ENCODE measurements at regions not wholly inside any gene's neighbourhood (a gene's known extent, or its start where the extent isn't known, plus 50 kb on each side); places are given as distances from the start of the nearest gene placed in this dataset.

- H3K27ac ChIP-seq, result peak overlapping the region in 1 of 4 donors; percentile 23
- H3K9me3 ChIP-seq, result no peaks in the 10 kb centered on the region
- H3K27me3 ChIP-seq, result no peaks in the 10 kb centered on the region
- no peak overlapping the region for H3K4me3 ChIP-seq
- intact Hi-C loops (cut with DNase I), result no loop called here
- TF ChIP-seq POLR2AphosphoS5 (IDR thresholded peaks at IDR 0.05) (no peak), POLR2A (IDR thresholded peaks at IDR 0.05) (no peak), CTCF (IDR thresholded peaks at IDR 0.05) (no peak), EP300 (IDR thresholded peaks at IDR 0.05) (no peak)
- 22 to 40% methylated on average over 5 of the region's 5 CpGs for WGBS, 2 donors
- H3K4me1 ChIP-seq, result peaks cover 0 to 34% (median 30%) of the 10 kb centered on the region in 4 donors
- no peak for DNase-seq
- H3K36me3 ChIP-seq, result no peaks in the 10 kb centered on the region
These were observed 343.3 kb downstream of the FBXO8 start for GRCh38 chr4:173940146-173940545.

GRCh38 chr4:173937631-173938270, 345.7 kb downstream of the FBXO8 start:
- H3K36me3 ChIP-seq, result no peaks in the 10 kb centered on the region
- H3K4me1 ChIP-seq, result peaks cover 0 to 45% (median 38%) of the 10 kb centered on the region in 4 donors
- no peak overlapping the region for H3K4me3 ChIP-seq
- DNase-seq, result no peak
- H3K27ac ChIP-seq, result peak overlapping the region in 3 of 4 donors; percentile 45 to 81 (median 64)
- H3K9me3 ChIP-seq, result no peaks in the 10 kb centered on the region
- TF ChIP-seq CTCF (IDR thresholded peaks at IDR 0.05) (no peak), POLR2AphosphoS5 (IDR thresholded peaks at IDR 0.05) (peak in 1 of 4 donors; percentile 29)
- intact Hi-C loops (cut with DNase I), result loop anchor here (5.0 to 10.0 kb wide), 3 partner anchors 55 to 403 kb away; partner anchors contain the start of gene HAND2
- H3K27me3 ChIP-seq, result no peaks in the 10 kb centered on the region
- 75 to 76% methylated on average over 2 of the region's 2 CpGs for WGBS, 2 donors

GRCh38 chr4:173936861-173937260, 346.6 kb downstream of the FBXO8 start:
- Histone ChIP-seq H3K4me3 (no peak overlapping the region), H3K9me3 (no peaks in the 10 kb centered on the region), H3K27me3 (no peaks in the 10 kb centered on the region), H3K27ac (peak overlapping the region; percentile 70 to 81 (median 73)), H3K36me3 (no peaks in the 10 kb centered on the region), H3K4me1 (peaks cover 0 to 45% (median 38%) of the 10 kb centered on the region in 4 donors)
- WGBS, 2 donors, result 56 to 57% methylated on average over 1 of the region's 1 CpG
- no peak for DNase-seq
- TF ChIP-seq POLR2AphosphoS5 (IDR thresholded peaks at IDR 0.05), result no peak
- no peak for TF ChIP-seq CTCF (IDR thresholded peaks at IDR 0.05)
- TF ChIP-seq POLR2A (IDR thresholded peaks at IDR 0.05), result no peak
- no peak for TF ChIP-seq EP300 (IDR thresholded peaks at IDR 0.05)
- intact Hi-C loops (cut with DNase I), result loop anchor here (5.0 to 10.0 kb wide), 3 partner anchors 55 to 402 kb away; partner anchors contain the start of gene HAND2

- no peak overlapping the region for H3K4me3 ChIP-seq
- intact Hi-C loops (cut with DNase I), result loop anchor here (5.0 to 10.0 kb wide), 3 partner anchors 56 to 401 kb away; partner anchors contain the start of gene HAND2
- peak overlapping the region; percentile 70 to 81 (median 73) for H3K27ac ChIP-seq
- H3K9me3 ChIP-seq, result no peaks in the 10 kb centered on the region
- WGBS, 2 donors, result 29 to 38% methylated on average over 5 of the region's 5 CpGs
- H3K36me3 ChIP-seq, result no peaks in the 10 kb centered on the region
- TF ChIP-seq CTCF (IDR thresholded peaks at IDR 0.05) (no peak), POLR2AphosphoS5 (IDR thresholded peaks at IDR 0.05) (peak; percentile 33 to 63 (median 53)), POLR2A (IDR thresholded peaks at IDR 0.05) (no peak), EP300 (IDR thresholded peaks at IDR 0.05) (peak in 3 of 4 donors; percentile 4 to 58 (median 32))
- DNase-seq, result no peak
- no peaks in the 10 kb centered on the region for H3K27me3 ChIP-seq
- H3K4me1 ChIP-seq, result peaks cover 0 to 50% (median 43%) of the 10 kb centered on the region in 4 donors
These were observed 347.7 kb downstream of the FBXO8 start for GRCh38 chr4:173935622-173936405.
